ENCODE measurements at regions not wholly inside any gene's neighbourhood (a gene's known extent, or its start where the extent isn't known, plus 50 kb on each side); places are given as distances from the start of the nearest gene placed in this dataset.

- H3K4me3 ChIP-seq (ENCODE audit: low read depth, low read length), result no peak overlapping the region
Measured at GRCh38 chr15:77706482-77707244, 74.0 kb upstream of the LINGO1 start.

DNA sequence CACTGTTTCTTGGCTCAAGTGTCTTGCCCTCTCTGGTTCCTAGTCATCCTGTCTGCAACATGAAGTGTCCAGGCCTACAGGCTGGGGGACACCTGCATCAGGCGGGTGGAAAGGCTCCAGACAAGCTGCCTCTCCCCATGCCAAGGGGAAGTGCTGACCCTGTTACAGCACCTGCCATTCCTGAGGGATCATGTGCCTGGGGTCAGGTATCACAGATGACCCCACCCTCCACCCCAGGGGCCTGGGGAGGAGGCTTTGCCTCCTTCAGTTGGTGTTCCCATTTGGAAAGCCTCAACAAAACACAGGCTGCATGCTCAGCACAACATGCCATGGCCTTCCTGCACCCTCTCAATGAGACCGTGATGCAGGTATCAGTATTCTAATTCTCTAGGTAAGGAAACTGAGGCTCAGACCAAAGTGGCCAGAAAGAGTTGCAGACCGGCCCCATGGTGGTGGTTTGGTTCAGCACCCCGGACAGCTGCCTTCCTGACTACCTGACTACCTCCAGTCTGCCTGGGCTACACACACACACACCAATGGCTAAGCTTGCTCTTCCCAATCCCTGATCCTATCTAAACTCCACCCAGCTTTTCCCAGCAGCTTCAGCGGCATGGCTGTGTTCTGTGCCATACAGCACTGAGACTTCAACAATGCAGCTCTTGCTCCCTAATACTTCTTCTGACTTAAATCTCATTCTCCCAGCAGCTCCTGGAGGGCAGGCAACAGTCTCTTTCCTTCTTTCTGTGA is 69.7 kb upstream of the LINGO1 start:
- TF ChIP-seq, protein P1, sequence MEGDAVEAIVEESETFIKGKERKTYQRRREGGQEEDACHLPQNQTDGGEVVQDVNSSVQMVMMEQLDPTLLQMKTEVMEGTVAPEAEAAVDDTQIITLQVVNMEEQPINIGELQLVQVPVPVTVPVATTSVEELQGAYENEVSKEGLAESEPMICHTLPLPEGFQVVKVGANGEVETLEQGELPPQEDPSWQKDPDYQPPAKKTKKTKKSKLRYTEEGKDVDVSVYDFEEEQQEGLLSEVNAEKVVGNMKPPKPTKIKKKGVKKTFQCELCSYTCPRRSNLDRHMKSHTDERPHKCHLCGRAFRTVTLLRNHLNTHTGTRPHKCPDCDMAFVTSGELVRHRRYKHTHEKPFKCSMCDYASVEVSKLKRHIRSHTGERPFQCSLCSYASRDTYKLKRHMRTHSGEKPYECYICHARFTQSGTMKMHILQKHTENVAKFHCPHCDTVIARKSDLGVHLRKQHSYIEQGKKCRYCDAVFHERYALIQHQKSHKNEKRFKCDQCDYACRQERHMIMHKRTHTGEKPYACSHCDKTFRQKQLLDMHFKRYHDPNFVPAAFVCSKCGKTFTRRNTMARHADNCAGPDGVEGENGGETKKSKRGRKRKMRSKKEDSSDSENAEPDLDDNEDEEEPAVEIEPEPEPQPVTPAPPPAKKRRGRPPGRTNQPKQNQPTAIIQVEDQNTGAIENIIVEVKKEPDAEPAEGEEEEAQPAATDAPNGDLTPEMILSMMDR (conservative IDR thresholded peaks at IDR 0.05; ENCODE audit: low read depth, low read length), result no peak
- DNase-seq (ENCODE audit: low read depth), result peak; percentile 47
- H3K4me3 ChIP-seq (ENCODE audit: low read depth, low read length), result no peak overlapping the region

More at GRCh38 chr15:77706482-77707244, 74.0 kb upstream of the LINGO1 start:
- TF ChIP-seq, protein P1 (conservative IDR thresholded peaks at IDR 0.05; ENCODE audit: low read depth, low read length), result no peak
- DNase-seq (ENCODE audit: low read depth), result no peak

DNA sequence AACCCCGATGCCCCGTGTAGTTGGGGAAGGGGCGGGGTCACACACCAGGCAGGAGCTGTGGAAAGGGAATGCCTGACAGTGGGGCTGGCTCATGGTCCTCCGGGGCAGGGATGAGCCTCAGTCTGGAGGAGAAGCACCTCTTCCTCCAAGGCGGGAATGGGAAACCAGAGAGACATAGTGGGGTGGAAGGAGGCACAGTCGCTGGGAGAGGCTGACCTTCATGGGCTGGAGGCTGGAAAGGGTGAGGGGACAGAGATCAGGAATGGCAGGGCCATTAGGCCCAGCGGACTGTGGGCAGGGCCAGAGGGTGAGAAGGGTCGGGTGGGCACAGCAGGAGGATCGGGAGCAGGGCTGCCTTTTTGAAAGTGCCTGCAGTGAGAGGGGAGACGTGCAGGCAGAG is 65.8 kb upstream of the LINGO1 start:
- H3K4me3 ChIP-seq (ENCODE audit: low read depth, low read length), result no peak overlapping the region
- TF ChIP-seq, protein P1 (conservative IDR thresholded peaks at IDR 0.05; ENCODE audit: low read depth, low read length), result no peak
- no peak for DNase-seq (ENCODE audit: low read depth)

DNA sequence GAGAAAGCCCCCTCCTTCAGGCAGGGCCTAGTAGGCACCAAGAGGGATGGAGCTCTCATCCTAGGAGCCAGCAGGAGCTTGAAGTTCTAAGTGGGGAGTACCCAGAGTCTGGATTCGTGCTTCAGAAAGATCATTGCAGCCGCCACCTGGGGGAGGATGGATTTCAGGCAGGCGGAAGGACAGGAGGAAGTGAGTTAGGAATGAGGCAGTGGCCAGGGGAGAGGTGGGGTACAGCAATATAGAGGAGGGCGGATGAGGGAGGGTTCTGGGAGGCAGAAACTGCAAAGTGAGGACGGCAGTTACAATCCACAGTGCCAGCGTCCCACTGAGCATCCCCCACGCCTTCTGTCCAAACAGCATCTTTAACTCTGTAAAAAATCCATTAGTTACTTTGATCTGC is 65.2 kb upstream of the LINGO1 start:
- TF ChIP-seq, protein P1 (conservative IDR thresholded peaks at IDR 0.05; ENCODE audit: low read depth, low read length), result no peak
- DNase-seq (ENCODE audit: low read depth), result no peak
- H3K4me3 ChIP-seq (ENCODE audit: low read depth, low read length), result no peak overlapping the region

DNA sequence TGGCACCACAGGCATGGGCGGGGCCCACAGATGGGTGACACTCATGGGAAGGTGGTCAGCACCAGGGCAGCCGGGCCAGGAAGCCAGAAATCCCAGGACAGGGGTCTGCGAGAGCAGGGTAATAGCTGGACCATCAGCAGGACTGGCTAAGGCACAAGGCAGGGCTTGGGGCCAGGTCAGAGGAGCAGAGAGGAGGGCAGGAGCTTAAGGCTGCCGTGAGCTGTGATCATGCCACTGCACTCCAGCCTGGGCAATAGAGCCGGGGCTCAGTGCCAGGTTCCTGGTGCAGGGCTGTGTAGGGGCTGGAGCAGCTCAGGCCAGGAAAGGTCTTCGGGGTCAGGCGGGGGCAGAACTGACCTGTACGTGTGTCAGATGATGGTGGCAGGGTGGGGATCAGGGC is 64.2 kb upstream of the LINGO1 start:
- H3K4me3 ChIP-seq (ENCODE audit: low read depth, low read length), result no peak overlapping the region
- no peak for DNase-seq (ENCODE audit: low read depth)
- TF ChIP-seq, protein P1 (conservative IDR thresholded peaks at IDR 0.05; ENCODE audit: low read depth, low read length), result no peak

DNA sequence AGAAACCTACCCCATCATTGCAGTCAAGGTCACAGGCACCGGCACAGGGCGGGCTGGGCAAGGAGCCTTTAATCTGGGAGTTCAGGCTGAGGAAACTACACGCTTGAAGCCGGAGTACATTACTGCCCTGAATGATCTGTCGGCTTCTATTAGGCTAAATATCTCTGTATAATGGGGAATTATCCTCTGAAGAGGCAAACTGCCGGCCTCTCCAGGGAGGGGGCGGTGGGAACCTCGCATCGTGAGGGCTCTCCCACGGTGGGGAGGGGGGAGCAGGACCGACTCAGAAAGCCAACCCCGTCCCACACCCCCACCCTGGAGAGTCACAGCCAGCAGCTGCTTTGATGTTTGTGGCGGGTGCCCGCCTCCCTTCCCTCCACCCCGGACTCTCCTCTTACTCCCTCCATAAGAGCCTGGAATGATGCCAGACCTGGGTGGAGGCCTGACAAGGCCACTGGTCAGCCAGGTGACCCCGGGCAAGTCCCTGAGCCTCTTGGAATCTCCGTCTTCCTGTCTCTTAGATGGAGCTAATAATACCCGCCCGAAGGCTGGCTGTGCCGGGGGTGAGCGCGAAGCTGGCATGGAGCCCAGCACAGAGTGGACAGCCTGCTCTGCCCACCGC is 63.4 kb upstream of the LINGO1 start:
- DNase-seq (ENCODE audit: low read depth), result no peak
- no peak overlapping the region for H3K4me3 ChIP-seq (ENCODE audit: low read depth, low read length)
- TF ChIP-seq, protein P1 (conservative IDR thresholded peaks at IDR 0.05; ENCODE audit: low read depth, low read length), result no peak

Data from choroid plexus epithelial cell (primary cell).